HG03045 (cell line): ENCODE measurements at regions not wholly inside any gene's neighbourhood (a gene's known extent, or its start where the extent isn't known, plus 50 kb on each side); places are given as distances from the start of the nearest gene placed in this dataset.

Experiments used
- ATAC-seq: cut with Tn5 transposase; IDR thresholded peaks from one replicate; pipeline ENCODE4 v1.9.1; 2021; ENCODE audit warnings: mild to moderate bottlenecking, moderate library complexity; ENCODE audit not compliant: unreplicated experiment

GRCh38 chrY:19365321-19365720 lies 379.2 kb downstream of the KDM5D start:
- ATAC-seq, result no peak

GRCh38 chrY:19357249-19357648 lies 387.3 kb downstream of the KDM5D start:
- no peak for ATAC-seq

GRCh38 chrY:19356735-19357134 lies 387.8 kb downstream of the KDM5D start:
- ATAC-seq, result no peak

- ATAC-seq, result no peak
Observed at GRCh38 chrY:19354857-19355173, 389.7 kb downstream of the KDM5D start.

GRCh38 chrY:19354061-19354856 lies 390.3 kb downstream of the KDM5D start:
- no peak for ATAC-seq

- ATAC-seq, result no peak
Observed at GRCh38 chrY:19351616-19352015, 392.9 kb downstream of the KDM5D start.

GRCh38 chrY:19321701-19322100 lies 422.8 kb downstream of the KDM5D start:
- ATAC-seq, result no peak

GRCh38 chrY:19319135-19319534 lies 425.4 kb downstream of the KDM5D start:
- no peak for ATAC-seq

- ATAC-seq, result no peak
Observed at GRCh38 chrY:19317271-19317987, 427.1 kb downstream of the KDM5D start.

GRCh38 chrY:19307627-19308026 lies 436.9 kb downstream of the KDM5D start:
- ATAC-seq, result no peak

- ATAC-seq, result no peak
Observed at GRCh38 chrY:19303136-19303535, 441.4 kb downstream of the KDM5D start.

GRCh38 chrY:19290925-19291324 lies 453.6 kb downstream of the KDM5D start:
- no peak for ATAC-seq

GRCh38 chrY:19274076-19274475 lies 470.4 kb downstream of the KDM5D start:
- ATAC-seq, result no peak

- no peak for ATAC-seq
Observed at GRCh38 chrY:19268331-19268730, 476.2 kb downstream of the KDM5D start.

- ATAC-seq, result no peak
Observed at GRCh38 chrY:19265404-19265803, 479.1 kb downstream of the KDM5D start.

GRCh38 chrY:19262310-19262709 lies 482.2 kb downstream of the KDM5D start:
- ATAC-seq, result no peak

GRCh38 chrY:19232276-19232994 lies 458.9 kb upstream of the HSFY2 start:
- no peak for ATAC-seq

- ATAC-seq, result no peak
Observed at GRCh38 chrY:19220784-19221183, 447.2 kb upstream of the HSFY2 start.

- no peak for ATAC-seq
Observed at GRCh38 chrY:19208915-19209314, 435.4 kb upstream of the HSFY2 start.

GRCh38 chrY:19207048-19207447 lies 433.5 kb upstream of the HSFY2 start:
- ATAC-seq, result no peak

GRCh38 chrY:19180824-19181223 lies 407.3 kb upstream of the HSFY2 start:
- no peak for ATAC-seq

GRCh38 chrY:19168202-19168565 lies 394.6 kb upstream of the HSFY2 start:
- ATAC-seq, result no peak
